ENCODE measurements at regions not wholly inside any gene's neighbourhood (a gene's known extent, or its start where the extent isn't known, plus 50 kb on each side); places are given as distances from the start of the nearest gene placed in this dataset.

DNA sequence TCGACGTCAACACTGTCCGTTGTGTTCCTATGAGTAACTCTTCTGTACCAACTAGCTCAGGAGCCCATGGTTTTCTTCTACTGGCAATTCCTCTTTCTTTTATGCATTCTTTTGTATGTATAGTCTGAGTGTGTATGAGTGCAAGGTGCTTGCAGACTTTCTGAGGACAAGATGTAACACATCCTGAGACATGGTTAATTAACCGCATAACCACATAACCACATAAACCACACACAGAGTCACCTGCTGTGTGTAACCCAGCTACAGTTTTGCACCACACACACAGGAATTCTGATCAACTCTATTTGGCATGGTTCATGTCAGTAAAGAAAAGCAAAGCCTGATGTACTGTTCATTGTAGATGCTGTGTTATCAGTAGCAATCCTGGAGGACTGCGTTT, 98.6 kb downstream of the DACT2 start:
- Mint-ChIP-seq H3K4me1 (ENCODE audit: low read depth) (peaks cover 2% of the 10 kb centered on the region), H3K4me3 (no peak overlapping the region), H3K27me3 (no peaks in the 10 kb centered on the region), H3K27ac (no peak overlapping the region), H3K36me3 (no peaks in the 10 kb centered on the region), H3K9me3 (ENCODE audit: low read depth) (no peaks in the 10 kb centered on the region)

DNA sequence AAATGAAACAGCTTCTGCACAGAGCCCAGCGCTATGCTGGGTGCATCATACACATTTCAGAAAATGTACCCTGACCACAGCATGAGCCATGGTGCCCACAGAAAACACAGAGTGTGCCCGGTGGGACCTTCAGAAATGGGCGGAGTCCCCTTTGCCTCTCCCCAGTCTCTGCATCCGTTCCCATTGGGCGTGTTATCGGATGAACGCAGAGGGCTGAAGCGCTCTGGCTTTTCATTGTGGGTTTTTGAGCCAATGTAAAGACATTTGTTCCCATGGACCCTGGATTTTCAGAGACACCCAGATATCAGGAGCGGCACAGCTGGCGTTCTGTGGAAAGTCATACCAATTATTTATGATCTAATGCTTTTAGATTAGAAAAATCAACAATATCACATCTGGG, 99.8 kb downstream of the DACT2 start:
- no peaks in the 10 kb centered on the region for H3K27me3 Mint-ChIP-seq
- H3K27ac Mint-ChIP-seq: no peak overlapping the region
- no peaks in the 10 kb centered on the region for H3K36me3 Mint-ChIP-seq
- H3K4me3 Mint-ChIP-seq: no peak overlapping the region
- no peaks in the 10 kb centered on the region for H3K9me3 Mint-ChIP-seq (ENCODE audit: low read depth)
- H3K4me1 Mint-ChIP-seq (ENCODE audit: low read depth): peaks cover 2% of the 10 kb centered on the region

DNA sequence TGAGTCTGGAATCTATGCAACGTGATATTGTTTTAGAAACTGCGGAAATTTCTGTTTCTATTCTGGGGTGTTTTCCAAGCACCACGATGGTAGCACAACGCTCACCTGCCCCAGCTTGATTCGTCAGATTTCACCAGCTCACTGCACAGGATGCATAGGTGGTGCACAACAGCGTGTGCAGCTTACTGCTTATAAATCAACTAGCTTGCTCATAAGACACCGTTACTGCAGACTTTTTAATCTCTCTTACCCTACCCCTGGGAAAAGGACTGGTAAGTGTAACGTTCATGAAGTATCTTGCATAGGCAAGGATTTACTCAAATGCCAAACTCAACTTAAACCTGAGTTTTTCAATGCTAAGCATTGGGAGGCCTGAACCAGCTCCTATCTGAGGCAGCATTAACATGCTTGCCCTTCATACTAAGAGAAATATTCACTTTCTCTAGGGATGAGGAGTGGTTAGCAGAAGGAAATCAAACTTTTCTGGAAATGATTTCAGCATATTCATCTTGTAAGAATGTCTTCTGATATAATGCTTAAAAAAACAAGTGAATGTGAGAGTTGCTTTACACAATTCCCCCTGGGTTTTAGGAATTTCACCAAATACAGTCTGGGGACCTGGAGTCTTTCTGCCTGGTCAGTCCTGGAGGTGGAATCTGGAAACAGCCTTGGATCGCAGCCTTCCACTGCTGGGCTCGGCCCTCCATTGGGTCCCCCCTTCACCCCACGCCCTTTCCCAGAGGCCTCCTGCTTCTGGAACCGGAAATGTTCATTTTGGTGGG, 100.6 kb downstream of the DACT2 start:
- no peaks in the 10 kb centered on the region for H3K27me3 Mint-ChIP-seq
- H3K36me3 Mint-ChIP-seq: no peaks in the 10 kb centered on the region
- no peak overlapping the region for H3K4me3 Mint-ChIP-seq
- peaks cover 2% of the 10 kb centered on the region for H3K4me1 Mint-ChIP-seq (ENCODE audit: low read depth)
- H3K27ac Mint-ChIP-seq: no peak overlapping the region
- no peaks in the 10 kb centered on the region for H3K9me3 Mint-ChIP-seq (ENCODE audit: low read depth)

DNA sequence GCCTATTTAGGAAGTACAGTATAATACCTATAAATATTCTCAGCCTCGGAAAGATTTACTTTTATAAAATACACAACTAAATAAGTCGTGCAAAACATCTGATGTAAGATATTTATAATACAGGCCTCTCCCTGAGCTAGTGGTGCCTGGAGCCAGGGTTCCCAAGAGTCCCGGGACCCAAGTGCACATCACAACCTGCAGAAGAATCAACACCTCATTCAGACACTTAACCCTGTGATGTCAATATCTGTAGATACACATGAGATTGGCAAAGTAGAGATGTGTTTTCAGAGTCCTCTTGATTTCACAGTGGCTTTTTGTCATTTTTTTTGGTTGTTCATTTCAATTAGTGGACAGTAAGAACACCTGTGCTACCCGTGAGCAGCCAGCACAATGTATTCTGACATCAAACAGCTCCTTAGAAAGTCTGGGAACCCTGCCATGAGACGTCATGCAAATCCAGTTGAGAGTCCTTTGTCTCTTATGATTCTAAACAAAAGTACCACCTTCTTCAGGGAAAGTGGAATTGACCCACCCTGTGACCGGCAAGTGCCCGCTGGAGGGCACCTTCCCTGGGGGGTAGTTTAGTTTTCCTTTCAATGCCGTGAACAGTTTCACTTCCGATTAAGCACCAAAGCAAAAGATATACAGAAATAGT, 101.6 kb downstream of the DACT2 start:
- Mint-ChIP-seq H3K27me3 (no peaks in the 10 kb centered on the region), H3K4me1 (ENCODE audit: low read depth) (peaks cover 2% of the 10 kb centered on the region), H3K9me3 (ENCODE audit: low read depth) (no peaks in the 10 kb centered on the region), H3K27ac (no peak overlapping the region), H3K4me3 (no peak overlapping the region), H3K36me3 (no peaks in the 10 kb centered on the region)

DNA sequence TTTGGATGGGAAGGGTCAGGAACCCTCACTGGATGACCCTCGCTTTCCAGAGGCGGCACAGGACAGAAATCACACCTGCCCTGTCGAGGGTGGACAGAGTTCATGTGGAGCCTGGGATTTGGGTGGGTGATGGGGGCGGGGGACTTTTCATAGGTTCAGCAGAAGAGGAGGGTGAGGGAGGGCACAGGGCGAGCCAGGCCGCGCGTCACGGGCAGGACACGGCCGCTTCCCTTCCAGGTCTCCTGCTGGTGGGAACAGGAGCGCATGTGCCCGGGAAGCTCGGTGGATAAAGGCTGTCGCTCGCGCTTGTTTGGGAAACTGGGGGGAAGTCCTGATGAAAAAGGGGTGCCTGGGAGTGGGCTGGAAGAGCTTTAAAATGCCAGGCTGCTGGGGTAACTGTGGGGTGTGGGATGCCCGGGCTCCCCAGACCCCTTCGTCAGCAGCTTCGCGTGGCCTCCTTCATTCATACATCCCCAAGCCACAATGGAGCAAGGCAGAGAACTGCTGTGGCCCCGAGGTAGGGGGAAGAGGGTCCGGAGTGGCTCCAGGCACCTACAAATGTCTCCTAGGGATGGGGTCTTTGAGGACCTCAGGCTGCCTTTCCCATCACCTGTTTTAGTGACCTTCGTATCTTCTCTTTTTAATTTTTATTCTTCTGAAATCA, 102.2 kb downstream of the DACT2 start:
- H3K9me3 Mint-ChIP-seq (ENCODE audit: low read depth): no peaks in the 10 kb centered on the region
- H3K27me3 Mint-ChIP-seq: no peaks in the 10 kb centered on the region
- no peaks in the 10 kb centered on the region for H3K36me3 Mint-ChIP-seq
- H3K4me1 Mint-ChIP-seq (ENCODE audit: low read depth): peaks cover 2% of the 10 kb centered on the region
- H3K27ac Mint-ChIP-seq: no peak overlapping the region
- no peak overlapping the region for H3K4me3 Mint-ChIP-seq

DNA sequence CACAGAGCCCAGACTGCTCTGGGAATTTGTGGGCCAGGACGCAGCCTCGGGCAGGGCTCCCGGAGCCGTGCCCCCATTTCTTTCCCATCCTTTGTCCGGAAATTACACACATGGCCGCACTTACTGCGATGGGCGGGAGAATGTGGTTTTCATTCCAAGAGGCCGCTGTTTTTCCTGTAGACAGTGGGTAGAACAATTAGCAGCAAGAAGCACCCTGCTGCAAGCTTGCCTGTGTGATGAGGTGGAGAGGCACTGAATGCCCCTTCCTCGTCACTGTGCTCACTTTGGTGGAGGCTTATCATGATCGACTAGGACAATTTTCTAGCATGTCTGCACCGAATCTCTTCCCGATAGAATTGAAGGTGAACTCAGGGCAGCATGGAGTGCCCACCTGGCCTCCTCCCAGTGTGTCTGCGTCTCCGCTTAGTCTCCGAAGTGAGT, 102.8 kb downstream of the DACT2 start:
- no peaks in the 10 kb centered on the region for H3K36me3 Mint-ChIP-seq
- H3K27me3 Mint-ChIP-seq: no peaks in the 10 kb centered on the region
- H3K4me1 Mint-ChIP-seq (ENCODE audit: low read depth): peaks cover 2% of the 10 kb centered on the region
- H3K9me3 Mint-ChIP-seq (ENCODE audit: low read depth): no peaks in the 10 kb centered on the region
- no peak overlapping the region for H3K27ac Mint-ChIP-seq
- no peak overlapping the region for H3K4me3 Mint-ChIP-seq

DNA sequence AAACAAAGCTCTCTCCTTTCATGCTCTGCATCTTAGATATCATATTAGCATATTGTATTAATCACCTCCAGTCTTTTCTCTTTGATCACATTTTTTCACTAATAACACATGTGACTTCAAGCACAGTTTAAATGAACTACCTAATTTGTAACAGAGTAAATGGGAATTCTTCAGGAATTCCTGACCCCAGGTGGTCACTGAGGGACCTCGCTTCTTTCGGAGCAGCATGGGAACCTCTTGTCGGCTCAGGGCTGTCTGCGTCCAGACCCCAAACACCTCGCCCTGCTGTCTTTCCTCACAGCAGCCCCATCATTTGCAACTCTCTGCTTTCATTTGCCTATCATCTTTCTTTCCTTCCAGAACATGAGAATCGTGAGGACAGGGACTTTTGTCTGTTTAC, 103.5 kb downstream of the DACT2 start:
- Mint-ChIP-seq H3K27ac (no peak overlapping the region), H3K4me1 (ENCODE audit: low read depth) (peaks cover 2% of the 10 kb centered on the region), H3K36me3 (no peaks in the 10 kb centered on the region), H3K4me3 (no peak overlapping the region), H3K9me3 (ENCODE audit: low read depth) (no peaks in the 10 kb centered on the region), H3K27me3 (no peaks in the 10 kb centered on the region)

DNA sequence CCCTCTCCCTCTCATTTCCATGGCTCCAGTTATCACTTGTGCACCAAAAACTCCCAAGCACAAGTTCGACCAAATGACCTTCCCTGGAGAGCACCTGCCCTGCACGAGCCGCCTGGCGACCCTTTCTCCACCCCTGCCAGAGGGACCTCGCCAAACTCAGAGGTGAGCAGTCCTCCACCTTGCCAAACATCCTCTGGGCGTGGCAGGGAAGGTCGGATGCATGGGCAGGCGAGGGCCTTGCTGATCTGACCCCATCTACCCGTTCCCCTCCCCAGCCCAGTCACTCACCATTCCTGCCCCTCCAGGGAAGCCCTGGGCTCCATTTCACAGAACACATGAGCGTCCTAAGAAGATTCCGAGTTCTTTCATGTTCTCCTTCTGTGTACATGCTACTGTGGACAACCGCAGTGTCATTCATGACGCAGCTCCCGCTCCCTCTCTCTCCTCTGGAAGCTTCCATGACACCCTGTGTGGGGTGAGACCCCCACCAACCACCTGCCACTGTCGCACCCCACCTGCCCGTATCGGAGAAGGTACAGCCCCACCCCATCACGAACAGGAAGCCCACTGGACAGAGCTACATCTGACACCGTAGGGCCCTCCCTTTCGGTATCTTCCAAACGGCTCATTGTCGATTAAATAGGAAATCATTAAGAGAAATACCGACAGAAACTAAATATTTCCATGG, 104.3 kb downstream of the DACT2 start:
- Mint-ChIP-seq H3K27ac (no peak overlapping the region), H3K9me3 (ENCODE audit: low read depth) (no peaks in the 10 kb centered on the region)

DNA sequence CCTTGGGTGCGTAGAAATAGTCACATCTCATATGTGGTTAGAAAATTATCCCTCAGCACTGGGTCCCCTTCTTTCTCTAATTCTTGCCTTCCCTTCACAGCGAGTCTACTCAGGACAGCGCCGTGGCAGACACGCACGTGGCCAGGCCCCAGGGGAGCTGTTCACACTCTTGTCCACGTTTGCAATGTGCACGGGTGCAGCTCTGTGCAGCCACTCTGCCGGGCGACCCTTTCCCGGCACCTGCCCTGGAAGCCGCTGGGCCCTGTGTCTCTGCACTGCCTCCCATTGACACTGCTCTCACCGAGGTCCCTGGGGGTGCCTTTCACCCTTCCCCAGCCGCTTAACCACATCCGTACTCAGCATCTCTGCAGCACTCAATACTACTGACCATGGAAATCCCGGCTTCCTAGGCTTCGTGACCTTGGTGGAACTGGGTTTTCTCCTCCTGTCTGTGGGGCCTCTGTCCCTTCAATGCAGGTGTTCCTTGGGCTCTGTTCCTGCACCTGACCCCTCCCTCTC, 104.9 kb downstream of the DACT2 start:
- Mint-ChIP-seq H3K36me3 (no peaks in the 10 kb centered on the region), H3K4me1 (ENCODE audit: low read depth) (no peaks in the 10 kb centered on the region), H3K27ac (no peak overlapping the region), H3K27me3 (no peaks in the 10 kb centered on the region), H3K9me3 (ENCODE audit: low read depth) (no peaks in the 10 kb centered on the region), H3K4me3 (no peak overlapping the region)

More for the DNA sequence above, 104.3 kb downstream of the DACT2 start:
- Mint-ChIP-seq H3K4me1 (ENCODE audit: low read depth) (no peaks in the 10 kb centered on the region), H3K4me3 (no peak overlapping the region), H3K27me3 (no peaks in the 10 kb centered on the region), H3K36me3 (no peaks in the 10 kb centered on the region)

DNA sequence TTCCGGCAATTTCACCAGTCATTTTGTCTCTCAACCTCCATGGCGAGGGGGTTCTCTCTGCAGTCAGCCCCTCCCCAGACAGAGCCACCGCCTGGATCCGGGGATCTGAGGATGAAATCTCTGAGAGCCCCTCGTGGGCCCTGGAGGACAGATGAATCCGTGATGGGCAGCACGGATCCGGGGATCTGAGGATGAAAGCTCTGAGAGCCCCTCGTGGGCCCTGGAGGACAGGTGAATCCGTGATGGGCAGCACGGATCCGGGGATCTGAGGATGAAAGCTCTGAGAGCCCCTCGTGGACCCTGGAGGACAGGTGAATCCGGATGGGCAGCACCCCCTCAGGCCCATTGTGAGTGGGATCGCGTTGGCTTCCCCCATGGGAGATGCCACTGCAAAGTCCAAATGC, 106.5 kb downstream of the DACT2 start:
- H3K27ac Mint-ChIP-seq: no peak overlapping the region
- no peaks in the 10 kb centered on the region for H3K36me3 Mint-ChIP-seq
- H3K4me1 Mint-ChIP-seq (ENCODE audit: low read depth): no peaks in the 10 kb centered on the region
- no peaks in the 10 kb centered on the region for H3K9me3 Mint-ChIP-seq (ENCODE audit: low read depth)
- no peaks in the 10 kb centered on the region for H3K27me3 Mint-ChIP-seq
- H3K4me3 Mint-ChIP-seq: no peak overlapping the region

DNA sequence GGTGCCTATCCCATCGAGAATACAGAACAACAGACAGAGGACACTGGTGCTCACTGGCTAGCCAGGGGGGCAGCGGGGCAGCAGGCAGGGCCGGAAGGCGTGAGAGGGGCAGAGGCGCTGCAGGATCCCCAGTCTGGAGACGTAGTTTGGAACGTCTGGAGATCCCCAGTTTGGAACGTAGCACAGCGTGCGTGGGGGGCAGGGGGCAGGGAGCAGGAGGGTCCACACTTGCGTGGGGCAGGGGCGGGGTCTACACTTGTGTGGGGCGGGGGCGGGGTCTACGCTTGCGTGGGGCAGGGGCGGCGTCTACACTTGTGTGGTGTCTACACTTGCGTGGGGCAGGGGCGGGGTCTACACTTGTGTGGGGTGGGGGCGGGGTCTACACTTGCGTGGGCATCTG, 107.2 kb downstream of the DACT2 start:
- H3K4me3 Mint-ChIP-seq: no peak overlapping the region
- no peak overlapping the region for H3K27ac Mint-ChIP-seq
- H3K9me3 Mint-ChIP-seq (ENCODE audit: low read depth): no peaks in the 10 kb centered on the region
- H3K27me3 Mint-ChIP-seq: no peaks in the 10 kb centered on the region
- H3K4me1 Mint-ChIP-seq (ENCODE audit: low read depth): no peaks in the 10 kb centered on the region
- no peaks in the 10 kb centered on the region for H3K36me3 Mint-ChIP-seq

DNA sequence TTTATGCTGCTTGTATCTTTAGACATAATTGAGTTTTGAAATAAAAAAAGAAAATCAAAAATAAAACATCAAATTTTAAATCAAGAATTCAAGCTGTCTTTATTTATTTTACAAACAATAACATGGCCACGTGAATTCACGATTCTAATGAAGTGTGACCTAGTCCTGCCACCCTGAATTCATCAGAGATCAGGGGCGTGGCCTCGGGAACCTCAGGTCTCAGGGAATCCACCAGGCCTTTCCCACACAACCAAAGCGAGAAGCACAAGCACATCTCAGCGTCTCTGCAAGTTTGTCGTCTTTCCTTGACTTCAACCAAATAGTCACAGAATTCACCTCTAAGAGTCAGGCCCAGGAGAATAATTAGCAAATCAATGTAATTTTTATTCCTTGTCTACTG, 107.9 kb downstream of the DACT2 start:
- Mint-ChIP-seq H3K27me3 (no peaks in the 10 kb centered on the region), H3K27ac (no peak overlapping the region), H3K4me3 (no peak overlapping the region), H3K4me1 (ENCODE audit: low read depth) (no peaks in the 10 kb centered on the region), H3K9me3 (ENCODE audit: low read depth) (no peaks in the 10 kb centered on the region), H3K36me3 (no peaks in the 10 kb centered on the region)

DNA sequence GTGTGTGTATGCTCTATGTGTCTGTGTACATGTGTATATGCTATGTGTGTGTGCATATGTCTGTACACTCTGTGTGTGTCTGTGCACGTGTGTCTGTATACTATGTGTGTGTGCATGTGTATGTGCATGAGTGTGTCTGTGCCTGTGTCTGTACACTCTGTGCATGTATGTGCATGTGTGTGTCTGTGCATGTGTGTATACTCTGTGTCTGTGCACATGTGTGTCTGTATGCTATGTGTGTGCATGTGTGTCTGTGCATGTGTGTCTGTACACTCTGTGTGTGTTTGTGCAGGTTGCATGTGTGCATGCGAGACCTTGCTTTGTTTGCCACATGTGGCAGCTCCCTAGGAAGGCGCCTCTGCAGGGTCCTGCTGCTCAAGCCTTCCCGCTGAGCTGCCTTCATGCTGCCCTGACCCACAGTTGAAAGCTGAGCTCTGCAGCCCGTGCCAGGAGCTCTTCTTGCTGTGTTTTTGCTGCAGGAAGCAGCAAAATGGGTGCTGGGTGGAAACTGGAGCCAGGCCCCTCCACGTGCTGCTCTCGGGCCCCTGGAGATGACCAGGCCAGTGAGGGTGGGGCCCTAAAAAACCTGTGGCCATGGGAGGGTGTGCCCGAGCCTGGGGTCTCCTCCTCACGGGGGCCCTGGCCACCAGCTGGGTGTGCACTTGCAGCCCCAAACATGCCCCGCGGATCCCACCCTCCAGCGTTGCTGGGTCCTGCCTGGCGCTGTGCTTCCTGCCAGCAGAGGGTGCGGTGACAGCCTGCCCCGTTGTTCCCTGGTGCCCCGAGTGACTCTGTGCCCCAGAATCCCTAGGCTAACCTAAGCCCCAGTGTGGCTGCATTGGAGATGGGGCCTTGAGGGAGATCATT, 109.1 kb downstream of the DACT2 start:
- Mint-ChIP-seq H3K4me1 (ENCODE audit: low read depth) (no peaks in the 10 kb centered on the region), H3K36me3 (no peaks in the 10 kb centered on the region), H3K27ac (no peak overlapping the region), H3K4me3 (no peak overlapping the region), H3K9me3 (ENCODE audit: low read depth) (no peaks in the 10 kb centered on the region), H3K27me3 (no peaks in the 10 kb centered on the region)

DNA sequence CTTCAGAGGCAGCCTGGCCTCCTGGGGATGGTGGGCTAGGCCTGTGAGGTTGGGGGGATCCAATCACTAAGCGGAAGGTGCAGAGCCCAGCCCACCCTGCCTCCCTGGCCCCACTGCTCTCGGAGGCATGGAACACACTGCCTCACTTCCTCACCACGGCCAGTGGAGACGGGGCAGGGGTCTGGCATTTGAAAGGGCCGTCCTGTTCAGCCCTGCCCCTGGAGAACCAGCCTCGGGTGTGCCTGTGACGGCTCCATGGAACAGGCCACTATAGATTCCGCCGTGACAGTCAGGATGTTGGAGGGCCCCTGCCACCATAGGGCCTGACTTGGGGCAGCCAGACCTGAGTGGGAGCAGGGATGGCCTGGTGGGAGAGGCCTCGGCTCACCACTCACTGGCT, 110.2 kb downstream of the DACT2 start:
- H3K9me3 Mint-ChIP-seq (ENCODE audit: low read depth): no peaks in the 10 kb centered on the region
- no peak overlapping the region for H3K4me3 Mint-ChIP-seq
- no peaks in the 10 kb centered on the region for H3K4me1 Mint-ChIP-seq (ENCODE audit: low read depth)
- H3K36me3 Mint-ChIP-seq: no peaks in the 10 kb centered on the region
- H3K27ac Mint-ChIP-seq: no peak overlapping the region
- H3K27me3 Mint-ChIP-seq: no peaks in the 10 kb centered on the region
